HepG2 (cell line): ENCODE measurements at regions not wholly inside any gene's neighbourhood (a gene's known extent, or its start where the extent isn't known, plus 50 kb on each side); places are given as distances from the start of the nearest gene placed in this dataset.

ENCODE experiments used
- ATAC-seq: fragments of 200-7000 bp; cut with Tn5 transposase; 3 replicates; pipeline ENCODE4 v1.9.1; 2020; ENCODE audit warnings: mild to moderate bottlenecking, moderate library complexity
- BruUV-seq: library from RNA; stranded (reverse); fragments of 400-500 nt; replicated peaks from 2 replicates; lab custom pipeline; 2021; lab: Mats Ljungman, UMichigan
- CTCF ChIA-PET: fragments of 300-600 bp; formaldehyde crosslinking; extraction: SDS; loops from one replicate; lab custom pipeline; 2021; ENCODE audit warnings: low total read pairs, inconsistent platforms, low intra/inter-chr PET ratio; lab: Yijun Ruan, JAX
- POLR2A ChIA-PET: fragments of 350-600 bp; sonication (Branson Sonifier 250); formaldehyde crosslinking; loops from one replicate; lab custom pipeline; 2020; ENCODE audit warnings: antibody characterized with exemption, inconsistent platforms; lab: Yijun Ruan, JAX
- DNase-seq: peaks from one replicate; pipeline ENCODE4 v3.0.0-alpha.2; 2015; ENCODE audit warnings: low spot score
- FAIRE-seq: peaks from 3 replicates; lab custom pipeline; 2011; peaks lifted over from hg19 to GRCh38; lab: Jason Lieb, UNC
- H2AFZ ChIP-seq: one replicate; pipeline ENCODE4 v1.6.1; 2011; ENCODE audit warnings: low read length, inconsistent platforms
- H3K27ac ChIP-seq: fragments of 300-600 bp; 3 replicates; pipeline ENCODE4 v1.8.0; 2011; ENCODE audit warnings: mixed run types, mild to moderate bottlenecking, mixed read lengths, low read length, inconsistent platforms; ENCODE audit not compliant: insufficient read depth; ENCODE audit errors: extremely low read length
- H3K27me3 ChIP-seq, 2 experiments: fragments of 200-600 bp in 1 of 2; 2 replicates in 1 of 2; 3 replicates in 1 of 2; pipeline versions ENCODE4 v1.6.0 to v1.8.0; 2011; ENCODE audit warnings: low read length in 2 of 2, mild to moderate bottlenecking in 2 of 2, moderate library complexity in 2 of 2, inconsistent platforms in 1 of 2; ENCODE audit not compliant: insufficient read depth in 2 of 2, control insufficient read depth in 1 of 2
- H3K36me3 ChIP-seq, 2 experiments: fragments of 200-600 bp in 1 of 2; replicated peaks in 1 of 2; 2 replicates in 1 of 2; 3 replicates in 1 of 2; pipeline versions ENCODE4 v1.5.1 to v1.8.0; 2011; ENCODE audit warnings: low read length in 2 of 2, inconsistent platforms in 1 of 2; ENCODE audit not compliant: insufficient read depth in 2 of 2, control insufficient read depth in 1 of 2
- H3K4me1 ChIP-seq: 2 replicates; pipeline ENCODE4 v1.5.1; 2012; ENCODE audit warnings: low read length, inconsistent platforms; ENCODE audit not compliant: insufficient read depth
- H3K4me2 ChIP-seq: 2 replicates; pipeline ENCODE4 v1.6.0; 2011; ENCODE audit warnings: low read depth, low read length, inconsistent platforms
- H3K4me3 ChIP-seq, 3 experiments: fragments of 200-600 bp in 1 of 3; sonication (generic), shearing (Covaris generic) in 1 of 3; replicated peaks in 1 of 3; 2 replicates each; pipeline ENCODE4 v1.5.1; 2011 to 2016; ENCODE audit warnings: low read length in 3 of 3, inconsistent platforms in 2 of 3, low read depth in 2 of 3, mild to moderate bottlenecking in 2 of 3, control low read depth in 1 of 3, mixed read lengths in 1 of 3; ENCODE audit not compliant: insufficient read depth in 1 of 3
- H3K79me2 ChIP-seq: one replicate; pipeline ENCODE4 v1.6.1; 2011; ENCODE audit warnings: low read length, inconsistent platforms; ENCODE audit not compliant: insufficient read depth
- H3K9ac ChIP-seq: 2 replicates; pipeline ENCODE4 v1.6.0; 2011; ENCODE audit warnings: mild to moderate bottlenecking, low read depth, low read length, inconsistent platforms; ENCODE audit not compliant: insufficient read depth
- H3K9me3 ChIP-seq: 2 replicates; pipeline ENCODE4 v1.5.1; 2012; ENCODE audit warnings: mild to moderate bottlenecking, low read length
- H4K20me1 ChIP-seq: 2 replicates; pipeline ENCODE4 v1.6.0; 2011; ENCODE audit warnings: inconsistent platforms, mild to moderate bottlenecking, low read length, moderate library complexity; ENCODE audit not compliant: insufficient read depth
- CERS6 ChIP-seq: sonication (generic); formaldehyde crosslinking; IDR thresholded peaks from 2 replicates; pipeline ENCODE4 v1.5.0; 2020; ENCODE audit warnings: missing genetic modification reagents
- FOXA1 ChIP-seq, 2 experiments: fragments of 450-650 bp in 1 of 2; sonication (generic) in 1 of 2; formaldehyde crosslinking in 1 of 2; IDR thresholded peaks; 2 replicates each; pipeline versions ENCODE4 v1.4.0 to v1.6.1; 2016 to 2020; ENCODE audit warnings: missing genetic modification reagents in 1 of 2
- GPN1 ChIP-seq: sonication (generic); formaldehyde crosslinking; IDR thresholded peaks from 2 replicates; pipeline ENCODE4 v1.5.1; 2020; ENCODE audit warnings: missing genetic modification reagents, borderline replicate concordance
- IKZF1 ChIP-seq: fragments of 450-650 bp; IDR thresholded peaks from 2 replicates; pipeline ENCODE4 v1.7.1; 2016
- JUNB ChIP-seq: sonication (generic); formaldehyde crosslinking; IDR thresholded peaks from 2 replicates; pipeline ENCODE4 v1.8.0; 2022; ENCODE audit warnings: missing genetic modification reagents, mild to moderate bottlenecking, borderline replicate concordance
- POGZ ChIP-seq: sonication (generic); formaldehyde crosslinking; IDR thresholded peaks from 2 replicates; pipeline ENCODE4 v1.4.0; 2020; ENCODE audit warnings: mild to moderate bottlenecking, missing genetic modification reagents
- POLR2G ChIP-seq: fragments of 200-400 bp; formaldehyde crosslinking; IDR thresholded peaks from 2 replicates; pipeline ENCODE4 v1.6.1; 2018; ENCODE audit warnings: mild to moderate bottlenecking, low read depth, low read length, moderate library complexity
- PRMT3 ChIP-seq: sonication (generic); formaldehyde crosslinking; IDR thresholded peaks from 2 replicates; pipeline ENCODE4 v1.8.1; 2022; ENCODE audit warnings: low read depth, mild to moderate bottlenecking, moderate library complexity, missing genetic modification reagents, borderline replicate concordance
- PTBP1 ChIP-seq: fragments of 200-400 bp; formaldehyde crosslinking; IDR thresholded peaks from 2 replicates; pipeline ENCODE4 v1.6.1; 2018; ENCODE audit warnings: low read length, low read depth; ENCODE audit not compliant: poor library complexity, severe bottlenecking
- SMARCC2 ChIP-seq: fragments of 450-650 bp; IDR thresholded peaks from 2 replicates; pipeline ENCODE4 v1.6.1; 2017; ENCODE audit warnings: antibody characterized with exemption, mild to moderate bottlenecking
- SMARCE1 ChIP-seq: fragments of 450-650 bp; IDR thresholded peaks from 2 replicates; pipeline ENCODE4 v1.6.1; 2017; ENCODE audit warnings: borderline replicate concordance
- ZMAT5 ChIP-seq: sonication (generic); formaldehyde crosslinking; IDR thresholded peaks from 2 replicates; pipeline ENCODE4 v1.5.0; 2020; ENCODE audit warnings: mild to moderate bottlenecking, low read depth, missing genetic modification reagents, borderline replicate concordance
- ZNF335 ChIP-seq: sonication (generic); formaldehyde crosslinking; IDR thresholded peaks from 2 replicates; pipeline ENCODE4 v1.4.0; 2020; ENCODE audit warnings: missing genetic modification reagents
- ZNF781 ChIP-seq: sonication (generic); formaldehyde crosslinking; IDR thresholded peaks from 2 replicates; pipeline ENCODE4 v1.5.1; 2020; ENCODE audit warnings: borderline replicate concordance, mild to moderate bottlenecking, missing genetic modification reagents; ENCODE audit errors: not compliant biosample characterization
- ZNF782 ChIP-seq: sonication (generic); formaldehyde crosslinking; IDR thresholded peaks from 2 replicates; pipeline ENCODE4 v1.4.0; 2020; ENCODE audit warnings: missing genetic modification reagents, mild to moderate bottlenecking, borderline replicate concordance
- ZSCAN9 ChIP-seq: IDR thresholded peaks from 2 replicates; pipeline ENCODE4 v1.6.1; 2016; ENCODE audit warnings: borderline replicate concordance
- WGBS: methylation state at CpG from one replicate; pipeline ENCODE4 v1.1.6; 2017; ENCODE audit warnings: low lambda C conversion rate; 5-methylcytosine and 5-hydroxymethylcytosine counted together
- in situ Hi-C: cut with HindIII; loops from 2 replicates; pipeline ENCODE4 v1.10.0; 2017; ENCODE audit warnings: low pct_unique_long_range_greater_than_20kb; ENCODE audit not compliant: extremely low pct_ligation_motif_present
- intact Hi-C: fragments of 100-400 bp; cut with micrococcal nuclease; formaldehyde crosslinking; loops from one replicate; pipeline ENCODE4 v1.10.0; 2022; ENCODE audit not compliant: unreplicated experiment
- TF ChIP-seq, protein P1 (sequence below): IDR thresholded peaks from 2 replicates; pipeline ENCODE4 v1.6.1; 2016; ENCODE audit warnings: low read depth, borderline replicate concordance

- FAIRE-seq (no peak), ATAC-seq (no peak), DNase-seq (no peak)
- POLR2A ChIA-PET, result no interaction called here
- Histone ChIP-seq H2AFZ (no peak overlapping the region), H3K9ac (no peak overlapping the region), H3K4me2 (no peak overlapping the region), H3K27ac (no peak overlapping the region), H3K4me3 (no peak overlapping the region), H3K79me2 (no peaks in the 10 kb centered on the region), H3K4me1 (no peaks in the 10 kb centered on the region), H3K36me3 (no peaks in the 10 kb centered on the region), H3K9me3 (peaks cover 78% of the 10 kb centered on the region), H4K20me1 (no peaks in the 10 kb centered on the region), H3K27me3 (no peaks in the 10 kb centered on the region)
- intact Hi-C loops, result no loop called here
- WGBS, result 10% methylated on average over 2 of the region's 2 CpGs
- in situ Hi-C loops, result no loop called here
- no TSS peak for BruUV-seq
- CTCF ChIA-PET, result no interaction called here
- TF ChIP-seq JUNB (CRISPR knock-in tag), result no peak
- no peak for TF ChIP-seq PTBP1
- TF ChIP-seq ZSCAN9 (CRISPR knock-in tag), result no peak
- TF ChIP-seq PRMT3 (CRISPR knock-in tag), result no peak
- no peak for TF ChIP-seq ZNF782 (CRISPR knock-in tag)
- TF ChIP-seq POGZ (CRISPR knock-in tag), result no peak
These were observed 1148.5 kb upstream of the CELF2 start for GRCh38 chr10:9869205-9869604.

- H3K27ac ChIP-seq, result no peak overlapping the region
- DNase-seq, result no peak
- TF ChIP-seq ZMAT5 (CRISPR knock-in tag), result no peak
- no peak for TF ChIP-seq POLR2G
- TF ChIP-seq, protein P1, sequence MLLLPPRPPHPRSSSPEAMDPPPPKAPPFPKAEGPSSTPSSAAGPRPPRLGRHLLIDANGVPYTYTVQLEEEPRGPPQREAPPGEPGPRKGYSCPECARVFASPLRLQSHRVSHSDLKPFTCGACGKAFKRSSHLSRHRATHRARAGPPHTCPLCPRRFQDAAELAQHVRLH (CRISPR knock-in tag), result no peak
- no peak for TF ChIP-seq SMARCE1
- TF ChIP-seq SMARCC2, result no peak
- TF ChIP-seq IKZF1, result no peak
- no peak for TF ChIP-seq CERS6
- TF ChIP-seq FOXA1 (IDR thresholded peaks at IDR 0.05), result no peak
- no peak for TF ChIP-seq FOXA1 (CRISPR knock-in tag; IDR thresholded peaks at IDR 0.05)
- no peak for TF ChIP-seq GPN1
- TF ChIP-seq ZNF781 (CRISPR knock-in tag), result no peak
- no peak for TF ChIP-seq ZNF335
- in situ Hi-C loops (no loop called here), intact Hi-C loops (no loop called here)
- H3K9me3 ChIP-seq, result peaks cover 78% of the 10 kb centered on the region
- H3K4me1 ChIP-seq, result no peaks in the 10 kb centered on the region
- POLR2A ChIA-PET, result no interaction called here
- no peaks in the 10 kb centered on the region for H3K27me3 ChIP-seq
- no peaks in the 10 kb centered on the region for H3K79me2 ChIP-seq
- H3K36me3 ChIP-seq, result no peaks in the 10 kb centered on the region
- FAIRE-seq, result no peak
- H4K20me1 ChIP-seq, result no peaks in the 10 kb centered on the region
- CTCF ChIA-PET, result no interaction called here
- ATAC-seq, result no peak
- H3K4me2 ChIP-seq, result no peak overlapping the region
- H3K4me3 ChIP-seq, result no peak overlapping the region
- BruUV-seq, result no TSS peak
- no peak overlapping the region for H2AFZ ChIP-seq
- WGBS, result 2% methylated on average over 5 of the region's 5 CpGs
- no peak overlapping the region for H3K9ac ChIP-seq
These were observed 1148.0 kb upstream of the CELF2 start for GRCh38 chr10:9869606-9870176.
